GM12878 (cell line): ENCODE measurements at regions not wholly inside any gene's neighbourhood (a gene's known extent, or its start where the extent isn't known, plus 50 kb on each side); places are given as distances from the start of the nearest gene placed in this dataset.

Source experiments
- CBX5 ChIP-seq: sonication (generic); IDR thresholded peaks from 2 replicates; pipeline ENCODE4 v1.6.1; 2016; ENCODE audit warnings: low read depth, moderate library complexity, mild to moderate bottlenecking, inconsistent platforms
- CTCF ChIP-seq, 3 experiments: IDR thresholded peaks in 2 of 3; conservative IDR thresholded peaks in 1 of 3; 2 replicates each; pipeline ENCODE4 v1.5.1; 2011; ENCODE audit warnings: low read depth in 3 of 3, low read length in 3 of 3, mild to moderate bottlenecking in 3 of 3, control low read depth in 2 of 3, moderate library complexity in 2 of 3, inconsistent platforms in 1 of 3, mixed read lengths in 1 of 3; ENCODE audit not compliant: control insufficient read depth in 2 of 3, insufficient read depth in 1 of 3; ENCODE audit errors: extremely low read depth in 1 of 3
- EP300 ChIP-seq, 2 experiments: fragments of 150-350 bp in 1 of 2; IDR thresholded peaks; 2 replicates each; pipeline ENCODE4 v1.6.1; 2011 to 2012; ENCODE audit warnings: low read depth in 2 of 2, low read length in 2 of 2, borderline replicate concordance in 1 of 2, improper control_type of control experiment in 1 of 2, inconsistent platforms in 1 of 2; ENCODE audit not compliant: control insufficient read depth in 1 of 2
- EZH2 ChIP-seq: IDR thresholded peaks from 2 replicates; pipeline ENCODE4 v1.6.1; 2012; ENCODE audit warnings: low read depth, mild to moderate bottlenecking, control low read depth, inconsistent platforms, low read length, borderline replicate concordance; ENCODE audit not compliant: control insufficient read depth
- JUNB ChIP-seq: IDR thresholded peaks from 2 replicates; pipeline ENCODE4 v1.6.1; 2016; ENCODE audit warnings: antibody characterized with exemption, mild to moderate bottlenecking
- JUND ChIP-seq: IDR thresholded peaks from 2 replicates; pipeline ENCODE4 v1.6.1; 2012; ENCODE audit warnings: low read depth, mild to moderate bottlenecking, low read length, improper control_type of control experiment, moderate library complexity
- MXI1 ChIP-seq: fragments of 150-350 bp; IDR thresholded peaks from 2 replicates; pipeline ENCODE4 v1.6.1; 2011; ENCODE audit warnings: low read depth, mild to moderate bottlenecking, inconsistent platforms, low read length, improper control_type of control experiment
- ZNF384 ChIP-seq: IDR thresholded peaks from 2 replicates; pipeline ENCODE4 v1.6.1; 2012; ENCODE audit warnings: low read depth, mild to moderate bottlenecking, low read length, improper control_type of control experiment, borderline replicate concordance

GRCh38 chr1:96362623-96363022 is 359.0 kb upstream of the PTBP2 start:
- TF ChIP-seq JUND, result no peak
- TF ChIP-seq JUNB, result no peak
- no peak for TF ChIP-seq CTCF (IDR thresholded peaks at IDR 0.05 in 2 of 3, conservative IDR thresholded peaks at IDR 0.05 in 1 of 3; ENCODE audit: control insufficient read depth in 2 of 3, extremely low read depth in 1 of 3, insufficient read depth in 1 of 3, low read depth in 3 of 3, low read length in 3 of 3)
- TF ChIP-seq EZH2, result no peak
- no peak for TF ChIP-seq ZNF384
- TF ChIP-seq MXI1, result no peak
- no peak for TF ChIP-seq EP300 (IDR thresholded peaks at IDR 0.05; ENCODE audit: borderline replicate concordance in 1 of 2, control insufficient read depth in 1 of 2, low read depth in 2 of 2, low read length in 2 of 2)
- TF ChIP-seq CBX5, result no peak
